Liver (tissue), 3 donors: ENCODE measurements at regions not wholly inside any gene's neighbourhood (a gene's known extent, or its start where the extent isn't known, plus 50 kb on each side); places are given as distances from the start of the nearest gene placed in this dataset.

Source experiments
- EGR1 ChIP-seq, 2 donors: IDR thresholded peaks; 2 replicates each; pipeline ENCODE4 v1.6.1; 2016 to 2018; ENCODE audit warnings: antibody characterized with exemption in 2 of 2, low read depth in 2 of 2
- GABPA ChIP-seq, 2 donors: IDR thresholded peaks in 1 of 2; conservative IDR thresholded peaks in 1 of 2; 2 replicates each; pipeline ENCODE4 v1.6.1; 2016; ENCODE audit warnings: antibody characterized with exemption in 2 of 2, mild to moderate bottlenecking in 1 of 2, moderate library complexity in 1 of 2
- JUND ChIP-seq, 2 donors: IDR thresholded peaks; 2 replicates each; pipeline ENCODE4 v1.6.1; 2016; ENCODE audit warnings: antibody characterized with exemption in 2 of 2
- RAD21 ChIP-seq, 2 donors: IDR thresholded peaks; 2 replicates each; pipeline ENCODE4 v1.6.1; 2016; ENCODE audit warnings: antibody characterized with exemption in 2 of 2, mild to moderate bottlenecking in 2 of 2
- TAF1 ChIP-seq: conservative IDR thresholded peaks from 2 replicates; pipeline ENCODE4 v1.6.1; 2016; ENCODE audit warnings: antibody characterized with exemption, mild to moderate bottlenecking
- TF ChIP-seq, protein P1 (sequence below): IDR thresholded peaks from 2 replicates; pipeline ENCODE4 v1.6.1; 2016; ENCODE audit warnings: antibody characterized with exemption, mild to moderate bottlenecking
- TF ChIP-seq, protein P2 (sequence below): fragments of 150-350 bp; IDR thresholded peaks from 2 replicates; pipeline ENCODE4 v1.5.1; 2017; ENCODE audit warnings: improper control_type of control experiment, low read depth, low read length; ENCODE audit not compliant: missing input control
- donor health status: healthy.
- donor health status: healthy.

DNA sequence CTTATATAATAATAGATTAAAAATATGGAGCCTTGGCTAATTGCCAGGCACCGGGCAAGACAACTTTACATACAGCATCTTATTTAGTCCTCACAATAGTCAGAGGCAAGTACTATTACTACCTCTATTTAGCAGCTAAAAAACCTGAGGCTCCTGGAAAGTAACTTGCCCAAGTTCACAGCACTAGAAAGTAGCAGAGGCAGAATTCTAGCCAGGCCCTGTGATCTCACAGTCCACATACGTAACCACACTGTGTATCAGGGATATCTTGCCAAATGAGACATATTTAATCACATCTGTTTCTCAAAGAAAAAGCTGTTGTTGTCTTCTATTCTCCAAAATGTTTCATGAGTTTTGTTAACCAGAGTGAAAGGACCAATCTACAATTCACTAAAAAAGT lies 378.5 kb downstream of the PLPP3 start:
- TF ChIP-seq, protein P1, sequence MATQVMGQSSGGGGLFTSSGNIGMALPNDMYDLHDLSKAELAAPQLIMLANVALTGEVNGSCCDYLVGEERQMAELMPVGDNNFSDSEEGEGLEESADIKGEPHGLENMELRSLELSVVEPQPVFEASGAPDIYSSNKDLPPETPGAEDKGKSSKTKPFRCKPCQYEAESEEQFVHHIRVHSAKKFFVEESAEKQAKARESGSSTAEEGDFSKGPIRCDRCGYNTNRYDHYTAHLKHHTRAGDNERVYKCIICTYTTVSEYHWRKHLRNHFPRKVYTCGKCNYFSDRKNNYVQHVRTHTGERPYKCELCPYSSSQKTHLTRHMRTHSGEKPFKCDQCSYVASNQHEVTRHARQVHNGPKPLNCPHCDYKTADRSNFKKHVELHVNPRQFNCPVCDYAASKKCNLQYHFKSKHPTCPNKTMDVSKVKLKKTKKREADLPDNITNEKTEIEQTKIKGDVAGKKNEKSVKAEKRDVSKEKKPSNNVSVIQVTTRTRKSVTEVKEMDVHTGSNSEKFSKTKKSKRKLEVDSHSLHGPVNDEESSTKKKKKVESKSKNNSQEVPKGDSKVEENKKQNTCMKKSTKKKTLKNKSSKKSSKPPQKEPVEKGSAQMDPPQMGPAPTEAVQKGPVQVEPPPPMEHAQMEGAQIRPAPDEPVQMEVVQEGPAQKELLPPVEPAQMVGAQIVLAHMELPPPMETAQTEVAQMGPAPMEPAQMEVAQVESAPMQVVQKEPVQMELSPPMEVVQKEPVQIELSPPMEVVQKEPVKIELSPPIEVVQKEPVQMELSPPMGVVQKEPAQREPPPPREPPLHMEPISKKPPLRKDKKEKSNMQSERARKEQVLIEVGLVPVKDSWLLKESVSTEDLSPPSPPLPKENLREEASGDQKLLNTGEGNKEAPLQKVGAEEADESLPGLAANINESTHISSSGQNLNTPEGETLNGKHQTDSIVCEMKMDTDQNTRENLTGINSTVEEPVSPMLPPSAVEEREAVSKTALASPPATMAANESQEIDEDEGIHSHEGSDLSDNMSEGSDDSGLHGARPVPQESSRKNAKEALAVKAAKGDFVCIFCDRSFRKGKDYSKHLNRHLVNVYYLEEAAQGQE: no peak
- TF ChIP-seq, protein P2, sequence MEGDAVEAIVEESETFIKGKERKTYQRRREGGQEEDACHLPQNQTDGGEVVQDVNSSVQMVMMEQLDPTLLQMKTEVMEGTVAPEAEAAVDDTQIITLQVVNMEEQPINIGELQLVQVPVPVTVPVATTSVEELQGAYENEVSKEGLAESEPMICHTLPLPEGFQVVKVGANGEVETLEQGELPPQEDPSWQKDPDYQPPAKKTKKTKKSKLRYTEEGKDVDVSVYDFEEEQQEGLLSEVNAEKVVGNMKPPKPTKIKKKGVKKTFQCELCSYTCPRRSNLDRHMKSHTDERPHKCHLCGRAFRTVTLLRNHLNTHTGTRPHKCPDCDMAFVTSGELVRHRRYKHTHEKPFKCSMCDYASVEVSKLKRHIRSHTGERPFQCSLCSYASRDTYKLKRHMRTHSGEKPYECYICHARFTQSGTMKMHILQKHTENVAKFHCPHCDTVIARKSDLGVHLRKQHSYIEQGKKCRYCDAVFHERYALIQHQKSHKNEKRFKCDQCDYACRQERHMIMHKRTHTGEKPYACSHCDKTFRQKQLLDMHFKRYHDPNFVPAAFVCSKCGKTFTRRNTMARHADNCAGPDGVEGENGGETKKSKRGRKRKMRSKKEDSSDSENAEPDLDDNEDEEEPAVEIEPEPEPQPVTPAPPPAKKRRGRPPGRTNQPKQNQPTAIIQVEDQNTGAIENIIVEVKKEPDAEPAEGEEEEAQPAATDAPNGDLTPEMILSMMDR: no peak
- TF ChIP-seq EGR1 (IDR thresholded peaks at IDR 0.05; ENCODE audit: low read depth in 2 of 2): no peak
- no peak for TF ChIP-seq JUND (IDR thresholded peaks at IDR 0.05)
- no peak for TF ChIP-seq TAF1
- TF ChIP-seq RAD21 (IDR thresholded peaks at IDR 0.05): no peak
- TF ChIP-seq GABPA (IDR thresholded peaks at IDR 0.05 in 1 of 2, conservative IDR thresholded peaks at IDR 0.05 in 1 of 2): no peak
